ENCODE measurements at regions not wholly inside any gene's neighbourhood (a gene's known extent, or its start where the extent isn't known, plus 50 kb on each side); places are given as distances from the start of the nearest gene placed in this dataset.

DNA sequence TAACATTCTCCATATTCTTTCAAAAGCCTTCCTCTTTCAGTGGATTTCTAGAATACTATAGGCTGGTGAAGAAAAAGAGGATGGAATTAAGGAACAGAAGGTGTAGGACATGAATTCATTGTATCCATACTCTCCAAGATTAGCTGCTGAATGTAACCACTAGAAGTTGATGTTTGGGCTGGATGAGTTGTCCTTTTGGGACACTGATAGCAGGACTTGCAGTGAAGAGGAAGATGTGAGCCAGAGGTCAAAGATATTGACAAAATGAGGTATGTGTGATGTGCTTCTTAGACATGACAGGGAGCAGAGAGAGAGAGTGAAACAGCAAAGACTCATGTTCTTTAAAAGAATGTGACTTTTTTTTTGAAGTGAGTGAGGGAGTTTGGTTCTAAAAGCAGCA, 134.3 kb upstream of the MAN1A1 start:
- TF ChIP-seq, protein P1, sequence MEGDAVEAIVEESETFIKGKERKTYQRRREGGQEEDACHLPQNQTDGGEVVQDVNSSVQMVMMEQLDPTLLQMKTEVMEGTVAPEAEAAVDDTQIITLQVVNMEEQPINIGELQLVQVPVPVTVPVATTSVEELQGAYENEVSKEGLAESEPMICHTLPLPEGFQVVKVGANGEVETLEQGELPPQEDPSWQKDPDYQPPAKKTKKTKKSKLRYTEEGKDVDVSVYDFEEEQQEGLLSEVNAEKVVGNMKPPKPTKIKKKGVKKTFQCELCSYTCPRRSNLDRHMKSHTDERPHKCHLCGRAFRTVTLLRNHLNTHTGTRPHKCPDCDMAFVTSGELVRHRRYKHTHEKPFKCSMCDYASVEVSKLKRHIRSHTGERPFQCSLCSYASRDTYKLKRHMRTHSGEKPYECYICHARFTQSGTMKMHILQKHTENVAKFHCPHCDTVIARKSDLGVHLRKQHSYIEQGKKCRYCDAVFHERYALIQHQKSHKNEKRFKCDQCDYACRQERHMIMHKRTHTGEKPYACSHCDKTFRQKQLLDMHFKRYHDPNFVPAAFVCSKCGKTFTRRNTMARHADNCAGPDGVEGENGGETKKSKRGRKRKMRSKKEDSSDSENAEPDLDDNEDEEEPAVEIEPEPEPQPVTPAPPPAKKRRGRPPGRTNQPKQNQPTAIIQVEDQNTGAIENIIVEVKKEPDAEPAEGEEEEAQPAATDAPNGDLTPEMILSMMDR (IDR thresholded peaks at IDR 0.05) = no peak
- TF ChIP-seq POLR2A (IDR thresholded peaks at IDR 0.05) = no peak

Data from heart left ventricle (tissue), 13 donors.